NCI-H524 (cell line): ENCODE measurements at regions not wholly inside any gene's neighbourhood (a gene's known extent, or its start where the extent isn't known, plus 50 kb on each side); places are given as distances from the start of the nearest gene placed in this dataset.

Experiments used
- DNase-seq, 2 experiments: peaks; one replicate each; lab custom pipeline; 2025; lab: John Stamatoyannopoulos, UW

DNA sequence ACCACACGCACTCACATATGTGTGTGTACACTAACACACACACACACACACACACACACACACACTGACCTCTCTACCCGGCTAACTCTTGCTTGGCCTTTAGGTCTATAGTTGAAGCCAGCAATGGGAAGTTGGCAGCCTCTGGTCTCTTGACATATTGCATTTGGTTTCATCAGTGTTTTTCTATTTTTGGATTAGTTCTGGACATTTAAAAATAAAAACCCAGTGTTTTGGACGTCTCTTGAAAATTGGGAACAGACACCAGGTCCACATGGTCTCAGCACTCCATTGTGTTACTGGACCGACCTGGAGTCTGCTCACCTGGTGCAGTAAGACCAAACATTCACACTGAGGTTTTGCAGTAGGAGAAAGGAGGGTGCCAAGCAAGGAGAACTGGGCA is 50.4 kb upstream of the AFF3 start:
- DNase-seq = no peak

DNA sequence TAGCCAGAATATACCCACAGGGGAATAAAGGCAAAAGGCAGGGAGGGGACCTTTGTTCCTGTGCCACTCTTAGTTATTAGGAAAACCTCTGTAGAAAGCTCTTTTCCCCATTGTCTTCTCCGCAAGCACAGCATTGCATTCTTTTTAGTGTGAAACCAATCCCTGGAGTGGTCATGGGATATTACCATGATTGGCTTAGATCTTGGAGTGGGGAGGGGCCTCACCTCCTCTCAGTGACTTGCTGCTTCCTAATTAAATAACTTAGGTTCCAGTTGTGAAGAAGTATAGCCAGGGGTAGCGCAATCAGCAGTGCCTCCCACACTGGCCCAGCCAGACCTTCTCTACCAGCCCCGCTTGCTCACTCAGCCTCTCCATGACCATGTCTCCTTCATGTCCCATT is 49.9 kb upstream of the AFF3 start:
- DNase-seq = no peak
